ENCODE measurements at regions not wholly inside any gene's neighbourhood (a gene's known extent, or its start where the extent isn't known, plus 50 kb on each side); places are given as distances from the start of the nearest gene placed in this dataset.

- ChIA-PET POLR2A (no interaction called here), CTCF (interaction anchor here (0.6 to 1.3 kb wide), 6 partner anchors 13 to 116 kb away, joined by 3 to 6 read pairs (median 4); no protein-coding TSS in a partner anchor)
- TF ChIP-seq IRF1 (CRISPR knock-in tag; IDR thresholded peaks at IDR 0.05) (no peak), SP1 (CRISPR knock-in tag; conservative IDR thresholded peaks at IDR 0.05) (no peak), FOXK1 (CRISPR knock-in tag; IDR thresholded peaks at IDR 0.05) (no peak), IRF2 (CRISPR knock-in tag; IDR thresholded peaks at IDR 0.05; ENCODE audit: borderline replicate concordance, low read depth) (no peak), ZNF317 (CRISPR knock-in tag; IDR thresholded peaks at IDR 0.05; ENCODE audit: borderline replicate concordance, low read depth) (no peak), TEAD4 (CRISPR knock-in tag; IDR thresholded peaks at IDR 0.05) (no peak), CREB1 (CRISPR knock-in tag; IDR thresholded peaks at IDR 0.05) (no peak), KAT7 (CRISPR knock-in tag; IDR thresholded peaks at IDR 0.05; ENCODE audit: borderline replicate concordance) (no peak), ZNF416 (CRISPR knock-in tag; IDR thresholded peaks at IDR 0.05) (no peak), FOXJ3 (CRISPR knock-in tag; IDR thresholded peaks at IDR 0.05; ENCODE audit: borderline replicate concordance) (no peak), HMGA2 (CRISPR knock-in tag; IDR thresholded peaks at IDR 0.05) (no peak), GTF2I (CRISPR knock-in tag; conservative IDR thresholded peaks at IDR 0.05) (no peak), ATF6 (CRISPR knock-in tag; IDR thresholded peaks at IDR 0.05) (no peak)
- TF ChIP-seq, protein P1, sequence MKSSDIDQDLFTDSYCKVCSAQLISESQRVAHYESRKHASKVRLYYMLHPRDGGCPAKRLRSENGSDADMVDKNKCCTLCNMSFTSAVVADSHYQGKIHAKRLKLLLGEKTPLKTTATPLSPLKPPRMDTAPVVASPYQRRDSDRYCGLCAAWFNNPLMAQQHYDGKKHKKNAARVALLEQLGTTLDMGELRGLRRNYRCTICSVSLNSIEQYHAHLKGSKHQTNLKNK (CRISPR knock-in tag; IDR thresholded peaks at IDR 0.05) = no peak
- TF ChIP-seq, protein P2, sequence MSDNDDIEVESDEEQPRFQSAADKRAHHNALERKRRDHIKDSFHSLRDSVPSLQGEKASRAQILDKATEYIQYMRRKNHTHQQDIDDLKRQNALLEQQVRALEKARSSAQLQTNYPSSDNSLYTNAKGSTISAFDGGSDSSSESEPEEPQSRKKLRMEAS (CRISPR knock-in tag; IDR thresholded peaks at IDR 0.05) = no peak
- TF ChIP-seq, protein P3, sequence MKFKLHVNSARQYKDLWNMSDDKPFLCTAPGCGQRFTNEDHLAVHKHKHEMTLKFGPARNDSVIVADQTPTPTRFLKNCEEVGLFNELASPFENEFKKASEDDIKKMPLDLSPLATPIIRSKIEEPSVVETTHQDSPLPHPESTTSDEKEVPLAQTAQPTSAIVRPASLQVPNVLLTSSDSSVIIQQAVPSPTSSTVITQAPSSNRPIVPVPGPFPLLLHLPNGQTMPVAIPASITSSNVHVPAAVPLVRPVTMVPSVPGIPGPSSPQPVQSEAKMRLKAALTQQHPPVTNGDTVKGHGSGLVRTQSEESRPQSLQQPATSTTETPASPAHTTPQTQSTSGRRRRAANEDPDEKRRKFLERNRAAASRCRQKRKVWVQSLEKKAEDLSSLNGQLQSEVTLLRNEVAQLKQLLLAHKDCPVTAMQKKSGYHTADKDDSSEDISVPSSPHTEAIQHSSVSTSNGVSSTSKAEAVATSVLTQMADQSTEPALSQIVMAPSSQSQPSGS (CRISPR knock-in tag; IDR thresholded peaks at IDR 0.05; ENCODE audit: borderline replicate concordance, low read depth) = no peak
- TF ChIP-seq, protein P4, sequence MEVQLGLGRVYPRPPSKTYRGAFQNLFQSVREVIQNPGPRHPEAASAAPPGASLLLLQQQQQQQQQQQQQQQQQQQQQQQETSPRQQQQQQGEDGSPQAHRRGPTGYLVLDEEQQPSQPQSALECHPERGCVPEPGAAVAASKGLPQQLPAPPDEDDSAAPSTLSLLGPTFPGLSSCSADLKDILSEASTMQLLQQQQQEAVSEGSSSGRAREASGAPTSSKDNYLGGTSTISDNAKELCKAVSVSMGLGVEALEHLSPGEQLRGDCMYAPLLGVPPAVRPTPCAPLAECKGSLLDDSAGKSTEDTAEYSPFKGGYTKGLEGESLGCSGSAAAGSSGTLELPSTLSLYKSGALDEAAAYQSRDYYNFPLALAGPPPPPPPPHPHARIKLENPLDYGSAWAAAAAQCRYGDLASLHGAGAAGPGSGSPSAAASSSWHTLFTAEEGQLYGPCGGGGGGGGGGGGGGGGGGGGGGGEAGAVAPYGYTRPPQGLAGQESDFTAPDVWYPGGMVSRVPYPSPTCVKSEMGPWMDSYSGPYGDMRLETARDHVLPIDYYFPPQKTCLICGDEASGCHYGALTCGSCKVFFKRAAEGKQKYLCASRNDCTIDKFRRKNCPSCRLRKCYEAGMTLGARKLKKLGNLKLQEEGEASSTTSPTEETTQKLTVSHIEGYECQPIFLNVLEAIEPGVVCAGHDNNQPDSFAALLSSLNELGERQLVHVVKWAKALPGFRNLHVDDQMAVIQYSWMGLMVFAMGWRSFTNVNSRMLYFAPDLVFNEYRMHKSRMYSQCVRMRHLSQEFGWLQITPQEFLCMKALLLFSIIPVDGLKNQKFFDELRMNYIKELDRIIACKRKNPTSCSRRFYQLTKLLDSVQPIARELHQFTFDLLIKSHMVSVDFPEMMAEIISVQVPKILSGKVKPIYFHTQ (CRISPR knock-in tag; IDR thresholded peaks at IDR 0.05) = no peak
- H3K27me3 Mint-ChIP-seq (ENCODE audit: low read depth) = no peaks in the 10 kb centered on the region
- DNase-seq (ENCODE audit: low spot score) (no peak), ATAC-seq (peak; percentile 56)
- peaks cover 29% of the 10 kb centered on the region for H3K4me1 Mint-ChIP-seq
- peak overlapping the region; percentile 41 for H3K4me3 Mint-ChIP-seq
- H3K36me3 Mint-ChIP-seq = no peaks in the 10 kb centered on the region
- H3K9me3 Mint-ChIP-seq = peaks cover 5% of the 10 kb centered on the region; the same call in 1 of the 2 replicates
- no peak overlapping the region for H3K27ac Mint-ChIP-seq
Observed at GRCh38 chr12:76666290-76666835, 97.6 kb upstream of the ZDHHC17 start.

DNA sequence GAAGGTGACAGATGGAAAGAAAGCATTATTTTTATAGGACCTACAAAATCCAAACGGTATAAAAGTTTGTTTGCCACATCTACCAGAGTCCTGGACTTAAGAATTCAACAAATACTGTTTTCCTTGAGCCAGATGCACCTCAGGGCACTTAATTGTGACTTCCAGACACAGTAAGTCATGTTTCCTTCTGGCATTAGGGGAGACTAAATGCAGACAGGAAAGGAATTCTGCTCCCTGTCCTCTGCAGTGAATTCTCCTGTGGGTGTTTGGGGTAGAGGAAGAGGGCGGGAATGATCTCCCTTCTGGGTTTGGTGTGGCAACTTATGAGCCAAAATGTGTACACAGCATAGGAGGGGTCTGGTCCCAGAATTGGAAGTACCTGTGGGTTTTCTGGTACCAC is 93.9 kb upstream of the ZDHHC17 start:
- peaks cover 27% of the 10 kb centered on the region for H3K4me1 Mint-ChIP-seq
- TF ChIP-seq, protein P5, sequence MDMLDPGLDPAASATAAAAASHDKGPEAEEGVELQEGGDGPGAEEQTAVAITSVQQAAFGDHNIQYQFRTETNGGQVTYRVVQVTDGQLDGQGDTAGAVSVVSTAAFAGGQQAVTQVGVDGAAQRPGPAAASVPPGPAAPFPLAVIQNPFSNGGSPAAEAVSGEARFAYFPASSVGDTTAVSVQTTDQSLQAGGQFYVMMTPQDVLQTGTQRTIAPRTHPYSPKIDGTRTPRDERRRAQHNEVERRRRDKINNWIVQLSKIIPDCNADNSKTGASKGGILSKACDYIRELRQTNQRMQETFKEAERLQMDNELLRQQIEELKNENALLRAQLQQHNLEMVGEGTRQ (CRISPR knock-in tag; IDR thresholded peaks at IDR 0.05) = no peak
- TF ChIP-seq NFE2L1 (CRISPR knock-in tag; IDR thresholded peaks at IDR 0.05) (no peak), ZNF396 (CRISPR knock-in tag; IDR thresholded peaks at IDR 0.05; ENCODE audit: borderline replicate concordance) (no peak), TP53 (CRISPR knock-in tag; IDR thresholded peaks at IDR 0.05) (no peak), JAZF1 (CRISPR knock-in tag; IDR thresholded peaks at IDR 0.05) (no peak), OVOL2 (CRISPR knock-in tag; IDR thresholded peaks at IDR 0.05; ENCODE audit: borderline replicate concordance) (no peak), MXD4 (CRISPR knock-in tag; IDR thresholded peaks at IDR 0.05; ENCODE audit: borderline replicate concordance) (no peak), GABPB1 (CRISPR knock-in tag; IDR thresholded peaks at IDR 0.05) (no peak)
- peaks cover 9% of the 10 kb centered on the region for H3K9me3 Mint-ChIP-seq
- ATAC-seq (no peak), DNase-seq (ENCODE audit: low spot score) (no peak)
- CTCF ChIA-PET = no interaction called here
- POLR2A ChIA-PET = no interaction called here
- H3K4me3 Mint-ChIP-seq = no peak overlapping the region
- H3K36me3 Mint-ChIP-seq = no peaks in the 10 kb centered on the region; the same call in 1 of the 2 replicates
- 0 out of 2 replicates have a peak overlapping the region, but pooled peaks have one; percentile 22 for H3K27ac Mint-ChIP-seq
- no peaks in the 10 kb centered on the region for H3K27me3 Mint-ChIP-seq (ENCODE audit: low read depth)
